H9 (cell line): ENCODE measurements at regions not wholly inside any gene's neighbourhood (a gene's known extent, or its start where the extent isn't known, plus 50 kb on each side); places are given as distances from the start of the nearest gene placed in this dataset.

Experiments used
- DNase-seq: peaks from one replicate; pipeline ENCODE4 v3.0.0-alpha.2; 2017
- H2AFZ ChIP-seq: one replicate; pipeline ENCODE4 v1.6.1; 2013; ENCODE audit warnings: mild to moderate bottlenecking, low read length, control low read depth, moderate library complexity
- H2AK5ac ChIP-seq: 2 replicates; pipeline ENCODE4 v1.6.1; 2013; ENCODE audit warnings: low read length, control low read depth, mixed read lengths; ENCODE audit not compliant: insufficient read length
- H2BK120ac ChIP-seq: one replicate; pipeline ENCODE4 v1.6.1; 2013; ENCODE audit warnings: low read depth, mild to moderate bottlenecking, low read length, control low read depth, inconsistent platforms; ENCODE audit not compliant: poor library complexity, severe bottlenecking
- H2BK12ac ChIP-seq: 2 replicates; pipeline ENCODE4 v1.6.1; 2013; ENCODE audit warnings: low read length, control low read depth, mixed read lengths, low read depth; ENCODE audit not compliant: insufficient read length
- H2BK15ac ChIP-seq: 2 replicates; pipeline ENCODE4 v1.6.1; 2013; ENCODE audit warnings: low read depth, low read length, control low read depth
- H2BK20ac ChIP-seq: one replicate; pipeline ENCODE4 v1.6.1; 2013; ENCODE audit warnings: low read depth, mild to moderate bottlenecking, low read length, control low read depth, inconsistent platforms; ENCODE audit not compliant: poor library complexity, severe bottlenecking
- H2BK5ac ChIP-seq: 2 replicates; pipeline ENCODE4 v1.6.1; 2013; ENCODE audit warnings: low read length, control low read depth, mixed read lengths; ENCODE audit not compliant: insufficient read length
- H3K14ac ChIP-seq: 2 replicates; pipeline ENCODE4 v1.6.1; 2013; ENCODE audit warnings: low read length, control low read depth; ENCODE audit not compliant: insufficient read depth
- H3K18ac ChIP-seq: 2 replicates; pipeline ENCODE4 v1.6.1; 2013; ENCODE audit warnings: low read depth, mild to moderate bottlenecking, mixed read lengths, low read length, control low read depth; ENCODE audit not compliant: insufficient read length
- H3K23ac ChIP-seq: 2 replicates; pipeline ENCODE4 v1.6.1; 2013; ENCODE audit warnings: low read length, control low read depth, mixed read lengths, low read depth; ENCODE audit not compliant: insufficient read length
- H3K23me2 ChIP-seq: 2 replicates; pipeline ENCODE4 v1.6.1; 2013; ENCODE audit warnings: low read depth, mild to moderate bottlenecking, mixed read lengths, low read length, control low read depth; ENCODE audit not compliant: insufficient read length, poor library complexity, severe bottlenecking
- H3K27ac ChIP-seq: 2 replicates; pipeline ENCODE4 v1.5.1; 2013; ENCODE audit warnings: low read length, control low read depth, mixed read lengths, low read depth; ENCODE audit not compliant: insufficient read length
- H3K27me3 ChIP-seq: 2 replicates; pipeline ENCODE4 v1.6.1; 2013; ENCODE audit warnings: low read length, control low read depth, inconsistent platforms; ENCODE audit not compliant: insufficient read depth
- H3K4ac ChIP-seq: 2 replicates; pipeline ENCODE4 v1.6.1; 2013; ENCODE audit warnings: low read depth, mild to moderate bottlenecking, control low read depth, inconsistent platforms, low read length, moderate library complexity
- H3K4me1 ChIP-seq: 2 replicates; pipeline ENCODE4 v1.6.1; 2013; ENCODE audit warnings: low read length, control low read depth, inconsistent platforms; ENCODE audit not compliant: insufficient read depth
- H3K4me2 ChIP-seq: 2 replicates; pipeline ENCODE4 v1.6.1; 2013; ENCODE audit warnings: low read length, control low read depth, mixed read lengths; ENCODE audit not compliant: insufficient read length, insufficient read depth
- H3K56ac ChIP-seq: 2 replicates; pipeline ENCODE4 v1.6.1; 2013; ENCODE audit warnings: low read depth, mild to moderate bottlenecking, mixed read lengths, low read length, control low read depth; ENCODE audit not compliant: insufficient read length
- H3K79me1 ChIP-seq: 2 replicates; pipeline ENCODE4 v1.6.1; 2013; ENCODE audit warnings: low read depth, mild to moderate bottlenecking, moderate library complexity, low read length, control low read depth, inconsistent platforms; ENCODE audit not compliant: insufficient read depth, poor library complexity, severe bottlenecking
- H3K79me2 ChIP-seq: 2 replicates; pipeline ENCODE4 v1.6.1; 2013; ENCODE audit warnings: low read length, control low read depth, inconsistent platforms; ENCODE audit not compliant: insufficient read depth
- H3K9ac ChIP-seq: 2 replicates; pipeline ENCODE4 v1.6.1; 2013; ENCODE audit warnings: low read length, control low read depth, mixed read lengths; ENCODE audit not compliant: insufficient read length; ENCODE audit errors: extremely low read depth
- H3K9me3 ChIP-seq: one replicate; pipeline ENCODE4 v1.6.1; 2013; ENCODE audit warnings: low read depth, low read length, inconsistent platforms; ENCODE audit not compliant: control insufficient read depth
- H3T11ph ChIP-seq: one replicate; pipeline ENCODE4 v1.6.1; 2013; ENCODE audit warnings: mild to moderate bottlenecking, low read length, control low read depth, inconsistent platforms
- H4K20me1 ChIP-seq: one replicate; pipeline ENCODE4 v1.6.1; 2013; ENCODE audit not compliant: control insufficient read depth, insufficient read length, insufficient read depth
- H4K5ac ChIP-seq: 2 replicates; pipeline ENCODE4 v1.6.1; 2013; ENCODE audit warnings: low read depth, mild to moderate bottlenecking, mixed read lengths, low read length, control low read depth; ENCODE audit not compliant: insufficient read length
- H4K8ac ChIP-seq: replicated peaks from 2 replicates; pipeline ENCODE4 v1.6.1; 2013; ENCODE audit warnings: low read length, control low read depth, mixed read lengths, low read depth; ENCODE audit not compliant: insufficient read length
- H4K91ac ChIP-seq: 2 replicates; pipeline ENCODE4 v1.6.1; 2013; ENCODE audit warnings: low read depth, mild to moderate bottlenecking, moderate library complexity, mixed read lengths, low read length, control low read depth; ENCODE audit not compliant: insufficient read length
- H3K27ac Mint-ChIP-seq, 3 experiments: 2 replicates in 2 of 3; 3 replicates in 1 of 3; pipeline ENCODE4 v1.8.0; 2020 to 2021; ENCODE audit warnings: mixed read lengths in 3 of 3, mild to moderate bottlenecking in 1 of 3, moderate library complexity in 1 of 3
- H3K27me3 Mint-ChIP-seq: 2 replicates; pipeline ENCODE4 v1.8.0; 2021; ENCODE audit warnings: low read depth, mild to moderate bottlenecking, moderate library complexity, mixed read lengths
- H3K36me3 Mint-ChIP-seq, 3 experiments: 2 replicates in 2 of 3; 3 replicates in 1 of 3; pipeline ENCODE4 v1.8.0; 2020 to 2021; ENCODE audit warnings: low read depth in 3 of 3, mixed read lengths in 3 of 3; ENCODE audit not compliant: insufficient read depth in 1 of 3
- H3K4me1 Mint-ChIP-seq, 2 experiments: 2 replicates each; pipeline ENCODE4 v1.8.0; 2020; ENCODE audit warnings: mixed read lengths in 2 of 2
- H3K4me3 Mint-ChIP-seq, 2 experiments: 2 replicates in 1 of 2; 3 replicates in 1 of 2; pipeline ENCODE4 v1.8.0; 2020 to 2021; ENCODE audit warnings: mild to moderate bottlenecking in 2 of 2, mixed read lengths in 2 of 2, moderate library complexity in 1 of 2
- H3K9me3 Mint-ChIP-seq, 2 experiments: 2 replicates in 1 of 2; 3 replicates in 1 of 2; pipeline ENCODE4 v1.8.0; 2020; ENCODE audit warnings: mild to moderate bottlenecking in 2 of 2, mixed read lengths in 2 of 2, moderate library complexity in 1 of 2
- CTCF ChIP-seq: fragments of 200-600 bp; sonication (generic); conservative IDR thresholded peaks from 3 replicates; pipeline ENCODE4 v1.8.0; 2021; ENCODE audit warnings: antibody characterized with exemption, mild to moderate bottlenecking
- WGBS: extraction: QIAGEN DNeasy Blood & Tissue Kit; methylation state at CpG from one replicate; pipeline ENCODE4 v1.1.7; 2013; ENCODE audit warnings: missing lambda C conversion rate, low lambda C conversion rate, mixed read lengths; ENCODE audit not compliant: insufficient read length; ENCODE audit errors: extremely low coverage; 5-methylcytosine and 5-hydroxymethylcytosine counted together

DNA sequence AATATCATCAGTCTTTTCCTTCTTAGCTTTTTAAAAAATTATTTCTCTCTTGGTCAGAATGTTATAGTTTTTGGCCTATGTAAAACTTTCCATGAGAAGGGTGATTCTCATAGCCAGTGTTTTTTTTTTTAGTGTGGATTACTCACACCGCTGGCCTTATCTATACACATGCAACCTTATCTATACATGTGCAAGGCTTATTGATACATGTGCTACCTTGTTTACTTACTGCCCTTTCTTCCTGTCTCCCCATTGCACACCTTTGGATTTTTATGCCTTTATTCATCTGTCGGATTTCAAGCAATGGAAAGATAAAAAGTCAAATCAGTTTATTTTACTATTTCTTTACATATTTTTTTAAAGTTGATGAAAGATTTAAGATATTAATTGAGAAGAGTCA is 660.0 kb upstream of the FZD8 start:
- no peak overlapping the region for H3K27ac Mint-ChIP-seq
- no peak overlapping the region for H3K56ac ChIP-seq

More for the DNA sequence above, 660.0 kb upstream of the FZD8 start:
- Histone ChIP-seq H2BK15ac (no peak overlapping the region), H3K23me2 (no peaks in the 10 kb centered on the region), H3T11ph (no peak overlapping the region), H3K79me2 (no peaks in the 10 kb centered on the region), H4K20me1 (no peaks in the 10 kb centered on the region), H3K4me2 (no peak overlapping the region), H2AK5ac (no peak overlapping the region), H3K4ac (no peak overlapping the region), H2BK120ac (no peak overlapping the region), H3K14ac (no peak overlapping the region), H2BK20ac (no peak overlapping the region), H3K9ac (no peak overlapping the region), H3K23ac (no peak overlapping the region), H4K91ac (no peak overlapping the region), H2BK12ac (no peak overlapping the region), H4K5ac (no peak overlapping the region), H4K8ac (no peak overlapping the region), H3K27ac (no peak overlapping the region), H3K18ac (no peak overlapping the region), H3K9me3 (no peaks in the 10 kb centered on the region), H3K27me3 (no peaks in the 10 kb centered on the region), H2AFZ (no peak overlapping the region), H2BK5ac (no peak overlapping the region), H3K79me1 (no peaks in the 10 kb centered on the region), H3K4me1 (no peaks in the 10 kb centered on the region)
- no peak for DNase-seq
- peaks cover 6 to 16% of the 10 kb centered on the region in 2 experiments; a peak in 4 of 5 replicates for H3K9me3 Mint-ChIP-seq
- H3K27me3 Mint-ChIP-seq: no peaks in the 10 kb centered on the region
- H3K4me3 Mint-ChIP-seq: no peak overlapping the region
- H3K36me3 Mint-ChIP-seq: peaks cover 0 to 8% (median 6%) of the 10 kb centered on the region in 3 experiments; a peak in 3 of 7 replicates
- H3K4me1 Mint-ChIP-seq: peaks cover 7% of the 10 kb centered on the region in 2 experiments
- TF ChIP-seq CTCF: no peak
- no CpG with 5 or more reads among the region's 2 CpGs for WGBS
